ENCODE measurements at regions not wholly inside any gene's neighbourhood (a gene's known extent, or its start where the extent isn't known, plus 50 kb on each side); places are given as distances from the start of the nearest gene placed in this dataset.

- TF ChIP-seq CTCF (IDR thresholded peaks at IDR 0.05) (no peak), POLR2A (IDR thresholded peaks at IDR 0.05) (no peak)
These were observed 251.1 kb upstream of the CAND1 start for GRCh38 chr12:67018105-67018504.

Data from lower leg skin (tissue), 3 donors.